ENCODE measurements at regions not wholly inside any gene's neighbourhood (a gene's known extent, or its start where the extent isn't known, plus 50 kb on each side); places are given as distances from the start of the nearest gene placed in this dataset.
"Not testable (repeated sequence)": the region's sequence is repeated elsewhere in the genome, so short reads cannot be mapped to it uniquely, and the experiment has no call there.

DNA sequence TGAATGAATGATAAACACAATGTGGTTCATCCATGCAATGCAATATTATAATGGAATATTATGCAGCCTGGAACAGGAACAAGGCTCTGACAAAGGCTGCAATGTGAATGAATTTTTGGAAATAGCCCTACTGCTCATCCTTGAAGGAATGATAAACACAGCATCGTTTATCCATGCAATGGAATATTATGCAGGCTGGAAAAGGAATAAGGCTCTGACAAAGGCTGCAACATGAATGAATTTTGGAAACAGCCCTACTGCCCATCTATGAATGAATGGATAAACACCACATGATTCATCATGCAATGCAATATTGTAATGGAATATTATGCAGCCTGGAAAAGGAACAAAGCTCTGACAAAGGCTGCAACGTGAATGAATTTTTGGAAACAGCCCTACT lies 159.4 kb downstream of the CRLF2 start:
- no peak for DNase-seq

DNA sequence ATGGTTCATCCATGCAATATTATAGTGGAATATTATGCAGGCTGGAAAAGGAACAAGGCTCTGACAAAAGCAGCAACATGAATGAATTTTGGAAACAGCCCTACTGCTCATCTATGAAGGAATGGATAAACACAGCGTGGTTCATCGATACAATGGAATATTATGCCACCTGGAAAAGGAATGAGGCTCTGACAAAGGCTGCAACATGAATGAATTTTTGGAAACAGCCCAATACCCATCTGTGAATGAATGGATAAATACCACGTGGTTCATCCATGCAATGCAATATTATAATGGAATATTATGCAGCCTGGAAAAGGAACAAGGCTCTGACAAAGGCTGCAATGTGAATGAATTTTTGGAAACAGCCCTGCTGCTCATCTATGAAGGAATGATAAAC lies 160.4 kb downstream of the CRLF2 start:
- no peak for DNase-seq

DNA sequence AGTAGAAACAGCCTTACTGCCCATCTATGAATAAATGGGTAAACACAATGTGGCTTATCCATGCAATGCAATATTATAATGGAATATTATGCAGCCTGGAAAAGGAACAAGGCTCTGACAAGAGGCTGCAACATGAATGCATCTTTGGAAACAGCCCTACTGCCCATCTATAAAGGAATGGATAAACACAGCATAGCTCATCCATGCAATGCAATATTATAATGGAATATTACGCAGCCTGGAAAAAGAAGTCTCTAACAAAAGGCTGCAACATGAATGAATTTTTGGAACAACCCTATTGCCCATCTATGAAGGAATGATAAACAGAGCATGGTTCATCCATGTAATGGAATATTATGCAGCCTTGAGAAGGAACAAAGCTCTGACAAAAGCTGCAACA lies 161.0 kb downstream of the CRLF2 start:
- no peak for DNase-seq

DNA sequence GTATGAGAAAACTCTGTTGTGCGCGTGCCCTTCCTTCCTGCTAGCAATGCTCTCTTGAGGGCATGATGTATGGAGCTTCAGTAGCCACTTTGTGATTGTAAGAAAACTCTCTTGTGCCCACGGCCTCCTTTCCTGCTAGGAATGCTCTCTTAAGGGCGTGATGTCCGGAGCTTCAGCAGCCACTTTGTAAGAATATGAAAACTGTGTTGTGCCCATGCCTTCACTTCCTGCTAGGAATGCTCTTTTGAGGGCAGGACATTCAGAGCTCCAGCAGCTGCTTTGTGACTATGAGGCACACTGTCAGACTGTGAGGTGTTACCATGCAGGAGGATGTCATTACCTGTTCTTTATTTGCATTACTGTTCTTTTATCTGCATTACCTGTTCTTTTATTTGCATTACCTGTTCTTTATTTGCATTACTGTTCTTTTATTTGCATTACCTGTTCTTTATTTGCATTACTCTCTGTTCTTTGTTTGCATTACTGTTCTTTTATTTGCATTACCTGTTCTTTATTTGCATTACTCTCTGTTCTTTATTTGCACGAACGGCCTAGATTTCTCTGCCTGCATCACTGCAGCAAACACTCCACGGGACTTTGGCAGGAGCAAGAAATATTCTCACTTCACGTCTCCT lies 166.7 kb downstream of the CRLF2 start:
- DNase-seq: no peak

DNA sequence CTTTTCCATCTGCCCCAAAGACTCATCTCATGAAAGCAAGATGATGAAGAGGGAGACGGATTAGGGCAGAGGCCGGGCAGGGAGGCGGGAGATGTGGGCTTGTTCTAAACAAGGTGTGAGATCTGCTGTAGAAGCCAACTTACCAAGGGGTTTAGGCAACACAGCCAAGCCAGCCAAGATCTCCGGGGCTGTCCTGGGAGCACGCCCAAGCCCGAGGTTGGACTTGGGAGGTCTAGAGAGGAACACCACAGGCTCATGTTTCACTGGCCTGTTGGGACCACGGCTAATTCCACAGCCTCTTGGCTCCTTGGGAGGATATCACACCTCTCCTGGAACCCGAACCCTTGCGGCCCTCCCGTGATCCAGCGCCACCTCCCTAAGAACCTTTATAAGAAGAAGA lies 171.4 kb downstream of the CRLF2 start:
- no peak for DNase-seq

DNA sequence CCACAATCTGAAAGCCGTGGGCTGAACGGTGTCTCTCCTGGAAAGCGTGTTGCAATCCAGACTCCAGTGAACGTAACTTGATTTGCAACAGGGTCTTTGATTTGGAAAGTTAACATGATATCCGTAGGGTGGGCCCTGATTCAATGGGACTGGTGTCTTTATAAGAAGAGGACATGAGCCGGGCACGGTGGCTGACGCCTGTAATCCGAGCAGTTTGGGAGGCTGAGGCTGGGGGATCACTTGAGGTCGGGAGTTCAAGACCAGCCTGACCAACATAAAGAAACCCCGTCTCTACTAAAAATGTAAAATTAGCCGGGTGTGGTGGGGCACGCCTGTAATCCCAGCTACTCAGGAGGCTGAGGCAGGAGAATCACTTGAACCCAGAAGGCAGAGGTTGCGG lies 176.5 kb downstream of the CRLF2 start:
- not testable (repeated sequence) for DNase-seq

DNA sequence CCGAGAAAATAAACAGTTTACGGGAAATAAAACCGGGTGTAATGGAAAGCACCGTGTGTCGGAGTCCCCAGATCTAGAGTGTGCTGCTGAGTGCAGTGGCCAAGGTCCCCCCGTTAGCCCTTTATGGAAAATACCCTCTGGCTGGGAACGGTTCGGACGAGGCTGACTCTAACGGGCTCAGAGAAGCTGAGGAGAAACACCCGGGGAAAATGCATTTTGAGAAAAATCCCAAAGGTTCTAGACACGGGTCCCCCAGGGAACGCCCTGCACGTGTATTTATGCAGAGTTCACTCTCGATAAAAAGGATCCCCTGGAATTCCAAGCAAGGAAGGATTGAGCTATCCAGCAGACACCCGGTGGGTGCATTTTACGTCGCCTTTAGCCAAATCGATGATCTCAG lies 177.2 kb downstream of the CRLF2 start:
- no peak for DNase-seq

DNA sequence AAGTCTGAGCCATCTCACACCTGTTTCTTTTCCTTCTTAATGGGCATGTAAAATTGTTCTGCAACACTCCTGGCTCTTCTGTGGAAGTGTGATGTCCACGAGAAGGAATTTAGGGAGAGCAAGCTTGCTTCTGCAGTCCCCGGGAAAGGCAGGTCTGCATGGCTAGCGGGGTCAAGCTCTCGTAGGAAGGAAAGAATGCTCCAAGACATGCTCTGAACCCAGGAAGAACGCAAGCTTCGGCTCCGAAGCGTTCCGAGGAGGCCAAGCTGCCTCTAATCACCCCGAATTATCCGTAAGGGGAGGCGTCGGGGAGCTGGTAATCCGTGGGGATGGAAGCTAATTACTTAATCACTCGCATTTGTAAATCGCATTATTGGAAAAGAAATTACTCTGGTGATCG lies 177.7 kb downstream of the CRLF2 start:
- no peak for DNase-seq

DNA sequence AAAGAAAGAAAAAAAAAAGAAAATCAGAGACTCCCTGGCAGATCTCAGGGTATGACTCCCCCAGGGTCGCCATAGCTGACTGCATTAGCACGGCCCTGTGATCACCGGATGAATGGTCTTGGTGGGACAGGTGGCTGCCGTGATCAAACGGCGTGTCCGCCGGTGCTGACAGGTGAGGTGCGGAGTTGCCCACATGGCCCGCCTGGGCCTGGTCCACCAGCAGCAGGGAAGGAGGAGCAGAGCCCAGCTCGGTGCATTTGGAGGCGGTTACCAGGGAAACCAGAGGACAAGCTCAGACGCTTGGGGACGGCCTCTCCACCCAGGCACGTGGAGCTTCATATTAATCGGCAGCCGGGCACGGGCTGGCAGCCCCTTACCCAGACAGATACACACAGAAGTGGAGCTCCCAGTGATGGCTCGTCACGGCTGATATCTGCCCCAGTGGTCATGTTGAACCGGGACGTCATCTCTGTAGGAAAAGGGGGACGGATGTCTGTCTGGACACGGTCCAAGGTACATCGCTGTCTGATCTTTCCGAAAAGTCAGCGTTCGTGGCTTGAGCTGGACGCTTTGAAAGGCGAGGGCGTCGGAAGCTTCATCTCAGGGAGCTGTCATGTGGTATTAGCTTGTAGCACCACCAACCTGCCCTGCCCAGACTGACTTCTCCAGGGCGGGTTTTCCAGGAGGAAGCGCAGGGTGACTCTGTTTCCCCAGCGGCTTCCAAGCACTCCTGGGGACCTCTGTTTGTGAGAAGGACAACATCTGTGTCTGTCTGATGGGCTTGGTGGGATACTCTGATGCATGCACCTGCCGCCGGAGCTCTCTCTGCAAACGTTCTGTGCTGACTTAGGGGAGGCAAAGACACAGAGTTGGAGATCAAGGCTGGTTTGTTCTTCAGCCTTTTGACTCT lies 180.7 kb downstream of the CRLF2 start:
- no peak for DNase-seq

DNA sequence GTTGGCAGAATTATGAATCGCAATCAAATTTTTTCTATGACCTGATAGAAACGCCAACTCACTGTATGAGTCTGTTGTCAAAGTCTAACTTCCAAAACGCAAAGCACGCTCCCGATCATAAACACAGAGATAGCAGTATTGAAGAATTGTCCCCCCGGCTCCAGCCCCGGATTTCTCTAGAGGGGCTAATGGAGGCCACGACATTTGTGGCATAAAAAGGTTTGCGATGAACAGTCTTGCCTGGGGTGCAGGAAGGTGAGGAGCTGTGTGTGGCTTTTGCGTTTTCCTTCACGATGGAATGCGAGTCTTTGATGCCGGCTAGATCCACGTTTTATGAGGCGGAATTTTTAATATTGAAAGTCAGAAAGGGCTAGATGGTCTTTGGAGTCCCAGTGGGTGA lies 183.0 kb downstream of the CRLF2 start:
- DNase-seq: no peak

DNA sequence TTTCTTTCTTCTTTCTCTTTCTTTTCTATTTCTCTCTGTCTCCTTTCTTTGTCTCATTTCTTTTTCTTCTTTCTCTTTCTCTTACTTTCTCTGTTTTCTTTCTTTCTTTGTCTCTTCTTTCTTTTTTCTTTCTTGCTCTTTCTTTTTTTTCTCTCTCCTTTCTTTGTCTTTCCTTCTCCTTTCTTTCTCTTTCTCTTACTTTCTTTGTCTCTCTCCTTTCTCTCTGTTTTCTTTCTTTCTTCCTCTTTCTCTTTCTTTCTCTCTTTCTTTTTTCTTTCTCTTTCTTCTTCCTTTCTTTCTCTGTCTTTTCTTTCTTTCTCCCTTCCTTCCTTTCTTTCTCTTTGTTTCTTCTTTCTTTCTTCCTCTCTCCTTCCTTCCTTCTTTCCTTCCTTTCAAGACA lies 184.8 kb downstream of the CRLF2 start:
- DNase-seq: no peak

DNA sequence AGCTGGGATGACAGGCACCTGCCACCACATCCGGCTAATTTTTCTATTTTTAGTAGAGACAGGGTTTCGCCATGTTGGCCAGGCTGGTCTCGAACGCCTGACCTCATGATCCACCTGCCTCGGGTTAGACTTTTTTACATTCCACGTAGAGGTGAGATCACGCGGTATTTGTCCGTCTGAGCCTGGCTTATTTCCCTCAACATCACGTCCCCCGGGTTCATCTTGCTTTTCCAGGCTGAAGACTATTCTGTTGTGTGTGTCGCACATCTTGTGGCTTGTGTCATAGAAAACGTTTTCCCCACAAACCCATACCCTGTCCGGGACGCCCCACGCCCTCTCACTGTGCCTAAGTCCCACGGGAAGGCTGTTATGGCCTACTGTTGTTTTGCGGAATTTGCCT lies 185.3 kb downstream of the CRLF2 start:
- DNase-seq: no peak

DNA sequence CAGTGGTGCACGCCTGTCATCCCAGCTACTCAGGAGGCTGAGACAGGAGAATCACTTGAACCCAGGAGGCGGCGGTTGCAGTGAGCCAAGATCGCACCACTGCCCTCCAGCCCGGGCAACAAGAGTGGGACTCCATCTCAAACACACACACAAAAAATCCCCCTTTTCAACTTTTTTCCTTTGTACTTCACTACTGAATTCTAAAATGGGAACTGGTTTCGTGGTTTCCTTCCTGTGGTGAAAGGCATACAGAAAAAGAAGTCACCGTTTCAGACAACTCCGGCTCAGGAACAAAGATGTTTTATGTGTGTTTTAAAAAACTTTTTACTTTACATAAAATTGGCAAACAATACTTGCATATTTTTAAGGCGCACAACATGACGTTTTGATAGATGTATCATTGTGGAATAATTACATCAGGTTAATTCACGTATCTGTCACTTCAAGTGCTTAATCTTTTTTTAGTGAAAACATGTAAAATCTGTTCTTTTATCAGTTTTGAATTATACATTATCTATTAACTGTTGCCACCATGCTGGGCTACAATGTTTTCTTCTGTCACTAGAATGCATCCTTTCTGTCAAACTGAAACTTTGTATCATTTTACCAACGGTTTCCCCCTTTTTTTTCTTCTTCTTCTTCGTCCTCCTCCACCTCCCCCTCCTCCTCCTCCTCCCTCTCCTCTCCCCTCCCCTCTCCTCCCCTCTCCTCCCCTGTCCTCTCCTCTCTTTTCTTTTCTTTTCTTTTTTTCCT lies 186.0 kb downstream of the CRLF2 start:
- no peak for DNase-seq

DNA sequence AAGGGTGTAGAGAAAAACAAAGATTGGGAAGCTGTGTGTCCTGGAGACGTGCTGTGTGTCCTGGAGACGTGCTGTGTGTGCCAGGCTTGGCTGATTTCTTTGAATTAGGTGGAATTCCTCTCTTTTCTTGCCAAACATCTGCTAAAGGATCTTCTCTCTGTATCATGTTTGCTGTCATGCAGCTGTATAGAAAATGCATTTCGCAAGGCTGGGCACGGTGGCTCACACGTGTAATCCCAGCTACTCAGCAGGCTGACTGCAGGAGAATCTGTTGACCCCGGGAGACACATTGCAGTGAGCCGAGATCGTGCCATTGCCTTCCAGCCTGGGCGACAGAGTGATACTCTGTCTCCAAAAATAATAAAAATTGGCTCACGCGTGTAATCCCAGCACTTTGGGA lies 187.0 kb downstream of the CRLF2 start:
- no peak for DNase-seq

DNA sequence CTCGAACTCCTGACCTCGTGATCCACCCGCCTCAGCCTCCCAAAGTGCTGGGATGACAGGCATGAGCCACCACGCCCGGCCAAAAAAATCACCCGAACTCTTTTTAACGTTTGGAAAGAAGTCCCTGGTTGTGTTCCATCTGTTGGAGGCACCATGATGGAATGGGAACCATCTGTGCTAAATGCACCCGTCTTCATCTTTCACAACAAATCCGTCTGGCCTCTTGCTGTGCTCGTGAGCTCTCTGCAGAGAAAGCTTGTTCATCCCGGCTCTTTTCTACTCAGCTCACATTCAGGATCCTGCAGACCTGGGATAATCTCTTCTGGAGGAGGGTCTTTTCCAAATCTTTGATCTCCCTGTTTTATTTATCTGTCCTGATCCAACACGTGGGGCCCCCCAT lies 188.8 kb downstream of the CRLF2 start:
- no peak for DNase-seq

DNA sequence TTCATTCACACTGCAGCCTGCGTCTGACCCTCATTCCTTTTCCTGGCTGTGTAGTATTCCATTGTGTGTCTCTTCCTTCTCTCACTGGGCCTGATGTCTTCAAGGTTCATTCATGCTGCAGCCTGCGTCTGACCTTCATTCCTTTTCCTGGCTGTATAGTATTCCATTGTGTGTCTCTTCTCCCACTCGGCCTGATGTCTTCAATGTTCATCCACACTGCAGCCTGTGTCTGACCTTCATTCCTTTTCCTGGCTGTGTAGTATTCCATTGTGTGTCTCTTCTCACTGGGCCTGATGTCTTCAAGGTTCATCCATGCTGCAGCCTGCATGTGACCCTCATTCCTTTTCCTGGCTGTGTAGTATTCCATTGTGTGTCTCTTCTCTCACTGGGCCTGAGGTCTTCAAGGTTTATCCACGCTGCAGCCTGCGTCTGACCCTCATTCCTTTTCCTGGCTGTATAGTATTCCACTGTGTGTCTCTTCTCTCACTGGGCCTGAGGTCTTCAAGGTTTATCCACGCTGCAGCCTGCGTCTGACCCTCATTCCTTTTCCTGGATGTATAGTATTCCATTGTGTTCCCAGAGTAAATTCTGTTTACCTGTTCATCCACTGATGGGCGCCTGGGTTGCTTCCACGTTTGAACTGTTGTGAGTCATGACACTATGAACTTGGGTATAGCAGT lies 191.0 kb downstream of the CRLF2 start:
- not testable (repeated sequence) for DNase-seq

DNA sequence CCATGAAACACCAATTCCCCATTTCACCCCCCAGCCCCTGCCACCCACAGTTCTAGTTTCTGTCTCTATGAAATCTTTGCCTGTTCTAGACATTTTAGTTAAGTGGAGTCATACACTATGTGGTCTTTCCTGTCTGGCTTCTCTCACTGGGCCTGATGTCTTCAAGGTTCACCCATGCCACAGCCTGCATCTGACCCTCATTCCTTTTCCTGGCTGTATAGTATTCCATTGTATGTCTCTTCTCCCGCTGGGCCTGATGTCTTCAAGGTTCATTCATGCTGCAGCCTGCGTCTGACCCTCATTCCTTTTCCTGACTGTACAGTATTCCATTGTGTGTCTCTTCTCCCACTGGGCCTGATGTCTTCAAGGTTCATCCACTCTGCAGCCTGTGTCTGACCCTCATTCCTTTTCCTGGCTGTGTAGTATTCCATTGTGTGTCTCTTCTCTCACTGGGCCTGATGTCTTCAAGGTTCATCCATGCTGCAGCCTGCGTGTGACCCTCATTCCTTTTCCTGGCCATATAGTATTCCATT lies 191.7 kb downstream of the CRLF2 start:
- no peak for DNase-seq

DNA sequence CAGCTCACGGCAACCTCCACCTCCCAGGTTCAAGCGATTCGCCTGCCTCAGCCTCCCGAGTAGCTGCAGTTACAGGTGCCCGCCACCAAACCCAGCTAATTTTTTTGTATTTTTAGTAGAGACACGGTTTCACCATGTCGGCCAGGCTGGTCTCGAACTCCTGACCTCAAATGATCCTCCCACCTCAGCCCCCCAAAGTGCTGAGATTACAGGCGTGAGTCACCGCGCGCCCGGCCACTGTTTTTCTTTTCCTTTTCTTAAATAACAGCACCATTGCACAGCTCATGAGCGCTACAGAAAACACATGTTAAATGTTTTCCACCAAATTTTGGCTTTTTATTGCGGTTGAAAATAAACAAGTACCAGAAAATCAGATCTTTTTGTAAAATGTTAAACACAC lies 195.5 kb downstream of the CRLF2 start:
- DNase-seq: not testable (repeated sequence)

DNA sequence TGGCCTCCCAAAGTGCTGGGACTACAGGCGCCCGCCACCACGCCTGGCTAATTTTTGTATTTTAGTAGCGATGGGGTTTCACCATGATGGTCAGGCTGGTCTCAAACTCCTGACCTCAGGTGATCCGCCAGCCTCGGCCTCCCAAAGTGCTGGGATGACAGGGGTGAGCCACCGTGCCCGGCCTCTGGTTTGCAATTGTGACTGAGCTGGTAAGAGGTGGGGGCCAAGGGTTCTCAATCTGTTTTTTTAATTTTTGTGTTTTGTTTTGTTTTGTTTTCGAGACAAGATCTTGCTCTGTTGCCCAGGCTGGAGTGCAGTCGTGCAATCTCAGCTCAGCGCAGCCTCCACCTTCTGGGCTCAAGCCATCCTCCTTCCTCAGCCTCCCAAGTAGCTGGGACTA lies 196.2 kb downstream of the CRLF2 start:
- DNase-seq: not testable (repeated sequence)

DNA sequence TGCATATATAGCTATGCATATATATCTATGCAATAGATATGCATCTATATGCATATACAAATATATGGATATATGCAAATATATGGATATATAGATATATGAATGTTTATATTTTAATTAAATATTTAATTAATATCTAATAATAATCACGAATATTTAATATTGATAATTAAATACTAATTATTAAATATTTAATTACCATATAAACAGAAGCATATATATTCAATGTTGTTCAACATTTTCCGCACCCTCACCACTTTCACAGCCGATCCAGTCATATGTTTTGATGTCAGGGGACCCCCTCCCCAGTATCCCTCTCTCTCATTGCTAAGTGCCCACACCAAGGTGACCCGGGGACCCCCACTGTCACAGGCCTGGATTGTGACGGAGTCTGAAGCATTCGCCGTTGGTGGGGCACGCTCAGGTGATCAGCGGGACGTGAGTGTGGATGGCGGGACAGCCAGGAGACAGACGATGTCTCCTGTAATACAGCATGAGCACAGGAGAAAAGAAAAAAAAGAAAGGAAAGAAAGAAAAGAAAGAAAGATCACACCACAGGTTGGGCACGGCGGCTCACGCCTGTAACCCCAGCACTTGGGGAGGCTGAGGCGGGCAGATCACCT lies 199.7 kb downstream of the CRLF2 start:
- DNase-seq: no peak

DNA sequence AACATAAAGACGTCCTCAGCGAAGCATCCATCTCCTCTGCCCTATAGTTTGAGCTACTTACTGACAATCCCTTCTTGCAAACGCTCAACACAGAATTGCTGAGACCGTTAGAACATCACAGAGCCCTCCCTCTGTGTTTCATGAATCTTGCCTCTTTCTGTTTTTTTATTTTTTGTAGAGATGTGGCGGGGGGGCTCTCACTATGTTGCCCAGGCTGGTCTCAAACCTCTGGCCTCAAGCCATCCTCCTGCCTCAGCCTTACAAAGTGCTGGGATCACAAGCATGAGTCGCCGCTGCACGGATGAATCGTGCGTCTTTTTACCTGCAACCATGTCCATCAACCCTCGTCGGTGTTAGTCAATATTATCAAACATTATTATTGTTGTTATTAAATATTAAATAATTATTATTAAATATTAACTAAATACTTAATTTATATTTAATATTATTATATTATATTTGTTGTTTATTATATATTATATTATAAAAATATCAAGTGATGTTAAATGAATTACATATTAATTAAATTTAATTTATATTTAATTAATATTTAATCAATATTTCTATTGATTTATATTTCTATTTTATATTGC lies 200.7 kb downstream of the CRLF2 start:
- DNase-seq: no peak

DNA sequence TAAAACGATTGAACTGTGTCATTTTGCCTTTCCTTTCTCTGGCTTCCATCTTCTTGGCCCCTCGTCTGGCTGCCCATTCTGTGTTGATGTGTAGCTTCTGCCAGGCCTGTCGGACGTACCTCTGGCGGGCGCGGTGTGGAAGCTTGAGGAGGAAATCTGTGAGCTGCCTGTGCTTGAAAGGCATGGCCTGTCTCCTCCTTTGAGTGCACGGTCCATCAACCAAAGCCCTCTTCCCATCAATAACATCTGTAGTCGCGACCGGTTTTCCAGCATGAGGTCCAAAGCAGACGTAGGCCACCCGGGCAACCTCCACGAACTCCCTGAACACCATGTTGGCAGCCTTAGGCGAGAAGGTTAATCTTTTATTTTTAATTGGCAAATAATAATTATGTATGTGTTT lies 202.7 kb downstream of the CRLF2 start:
- no peak for DNase-seq

All from activated T-cell treated with anti-CD3 and anti-CD28 coated beads, Interleukin-2, amount 50 U/mL, for 1 hour (primary cell).